SH-SY5Y (cell line): ENCODE measurements at regions not wholly inside any gene's neighbourhood (a gene's known extent, or its start where the extent isn't known, plus 50 kb on each side); places are given as distances from the start of the nearest gene placed in this dataset.

Source experiments
- GATA2 ChIP-seq: IDR thresholded peaks from 2 replicates; pipeline ENCODE4 v1.6.1; 2011; ENCODE audit warnings: mild to moderate bottlenecking, low read depth, low read length
- GATA3 ChIP-seq: IDR thresholded peaks from 2 replicates; pipeline ENCODE4 v1.6.1; 2011; ENCODE audit warnings: low read depth, mild to moderate bottlenecking, low read length, moderate library complexity

DNA sequence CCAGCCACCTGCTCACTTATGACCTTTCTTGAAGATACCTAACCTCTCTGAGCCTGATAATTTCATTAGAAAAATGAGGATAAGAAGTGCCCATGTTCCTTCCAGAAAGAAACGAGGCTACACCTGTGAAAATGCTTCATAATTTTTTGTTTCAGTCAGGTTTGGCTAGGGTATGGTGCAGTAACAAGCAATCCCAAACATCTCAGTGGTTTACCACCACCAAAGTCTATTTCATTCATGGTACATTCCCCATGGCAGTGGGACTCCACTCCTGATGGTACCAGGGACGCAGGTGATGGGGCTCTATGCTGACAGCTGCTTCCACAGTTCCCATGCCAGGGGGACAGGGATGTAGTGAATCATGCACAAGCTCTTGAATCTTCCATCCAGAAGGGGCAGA is 147.6 kb upstream of the CES5A start:
- TF ChIP-seq GATA3 (no peak), GATA2 (no peak)
